OCI-LY3 (cell line): ENCODE measurements at regions not wholly inside any gene's neighbourhood (a gene's known extent, or its start where the extent isn't known, plus 50 kb on each side); places are given as distances from the start of the nearest gene placed in this dataset.

Source experiments
- EZH2phosphoT487 ChIP-seq: fragments of 200-600 bp; shearing (Covaris generic); IDR thresholded peaks from 2 replicates; pipeline ENCODE4 v1.6.1; 2018; ENCODE audit warnings: antibody characterized with exemption, mixed run types, low read depth
- TF ChIP-seq, protein P1 (sequence below): fragments of 200-600, 300-600 bp; sonication (generic); IDR thresholded peaks from 2 replicates; pipeline ENCODE4 v1.5.1; 2014; ENCODE audit warnings: antibody characterized with exemption, low read length, low read depth

DNA sequence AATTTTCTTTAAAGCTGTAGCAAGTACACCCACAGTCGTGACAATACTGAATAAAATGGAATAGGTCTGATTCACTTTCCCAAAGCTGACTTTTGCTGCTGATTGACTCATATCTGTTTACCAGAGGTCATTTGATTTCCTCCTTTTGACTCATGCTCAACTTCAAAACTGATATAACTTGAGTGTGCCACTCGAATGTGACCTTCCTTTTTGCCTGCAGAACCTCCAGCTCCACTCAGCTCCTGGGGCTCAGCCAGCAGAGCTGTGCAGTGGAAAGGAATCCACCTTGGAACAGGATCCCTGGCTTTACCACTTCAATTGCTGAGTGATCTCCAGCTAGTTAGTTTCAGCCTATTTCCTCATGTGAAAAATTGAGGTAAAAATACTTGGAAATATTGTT is 84.1 kb downstream of the FEM1C start:
- TF ChIP-seq, protein P1, sequence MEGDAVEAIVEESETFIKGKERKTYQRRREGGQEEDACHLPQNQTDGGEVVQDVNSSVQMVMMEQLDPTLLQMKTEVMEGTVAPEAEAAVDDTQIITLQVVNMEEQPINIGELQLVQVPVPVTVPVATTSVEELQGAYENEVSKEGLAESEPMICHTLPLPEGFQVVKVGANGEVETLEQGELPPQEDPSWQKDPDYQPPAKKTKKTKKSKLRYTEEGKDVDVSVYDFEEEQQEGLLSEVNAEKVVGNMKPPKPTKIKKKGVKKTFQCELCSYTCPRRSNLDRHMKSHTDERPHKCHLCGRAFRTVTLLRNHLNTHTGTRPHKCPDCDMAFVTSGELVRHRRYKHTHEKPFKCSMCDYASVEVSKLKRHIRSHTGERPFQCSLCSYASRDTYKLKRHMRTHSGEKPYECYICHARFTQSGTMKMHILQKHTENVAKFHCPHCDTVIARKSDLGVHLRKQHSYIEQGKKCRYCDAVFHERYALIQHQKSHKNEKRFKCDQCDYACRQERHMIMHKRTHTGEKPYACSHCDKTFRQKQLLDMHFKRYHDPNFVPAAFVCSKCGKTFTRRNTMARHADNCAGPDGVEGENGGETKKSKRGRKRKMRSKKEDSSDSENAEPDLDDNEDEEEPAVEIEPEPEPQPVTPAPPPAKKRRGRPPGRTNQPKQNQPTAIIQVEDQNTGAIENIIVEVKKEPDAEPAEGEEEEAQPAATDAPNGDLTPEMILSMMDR: no peak
- no peak for TF ChIP-seq EZH2phosphoT487
